Fibroblast of pulmonary artery (primary cell): ENCODE measurements at regions not wholly inside any gene's neighbourhood (a gene's known extent, or its start where the extent isn't known, plus 50 kb on each side); places are given as distances from the start of the nearest gene placed in this dataset.
"Not testable (repeated sequence)": the region's sequence is repeated elsewhere in the genome, so short reads cannot be mapped to it uniquely, and the experiment has no call there.

ENCODE experiments used
- DNase-seq: peaks from one replicate; pipeline ENCODE4 v3.0.0-alpha.2; 2010; ENCODE audit warnings: low read depth
- H3K4me3 ChIP-seq: replicated peaks from 2 replicates; pipeline ENCODE4 v1.5.1; 2011; ENCODE audit warnings: low read depth, mild to moderate bottlenecking, control low read depth, low read length, moderate library complexity
- CTCF ChIP-seq: IDR thresholded peaks from 2 replicates; pipeline ENCODE4 v1.5.1; 2011; ENCODE audit warnings: mild to moderate bottlenecking, control low read depth, low read length, inconsistent platforms; ENCODE audit errors: missing control alignments

- DNase-seq: peak; percentile 48
- peak overlapping the region; percentile 23 for H3K4me3 ChIP-seq
- TF ChIP-seq CTCF: no peak
Observed at GRCh38 chr15:96053781-96054428, 276.6 kb upstream of the NR2F2 start.

- no peak for DNase-seq
- TF ChIP-seq CTCF: no peak
- H3K4me3 ChIP-seq: no peak overlapping the region
Observed at GRCh38 chr15:96054621-96055020, 275.9 kb upstream of the NR2F2 start.

- no peak for DNase-seq
- H3K4me3 ChIP-seq: no peak overlapping the region
- TF ChIP-seq CTCF: no peak
Observed at GRCh38 chr15:96058103-96058851, 272.2 kb upstream of the NR2F2 start.

GRCh38 chr15:96058852-96059103 lies 271.7 kb upstream of the NR2F2 start:
- DNase-seq, H3K4me3 ChIP-seq: not testable (repeated sequence)

GRCh38 chr15:96060591-96060990 lies 269.9 kb upstream of the NR2F2 start:
- not testable (repeated sequence) for H3K4me3 ChIP-seq, DNase-seq

- no peak for TF ChIP-seq CTCF
- DNase-seq: peak; percentile 56
- H3K4me3 ChIP-seq: no peak overlapping the region
Observed at GRCh38 chr15:96064351-96064756, 266.1 kb upstream of the NR2F2 start.

- no peak for TF ChIP-seq CTCF
- H3K4me3 ChIP-seq: no peak overlapping the region
Observed at GRCh38 chr15:96066126-96066525, 264.4 kb upstream of the NR2F2 start.

GRCh38 chr15:96066852-96067495 lies 263.5 kb upstream of the NR2F2 start:
- TF ChIP-seq CTCF: no peak
- DNase-seq: no peak
- H3K4me3 ChIP-seq: no peak overlapping the region

More at GRCh38 chr15:96066126-96066525, 264.4 kb upstream of the NR2F2 start:
- DNase-seq: no peak
